Endothelial cell of umbilical vein (primary cell): ENCODE measurements at regions not wholly inside any gene's neighbourhood (a gene's known extent, or its start where the extent isn't known, plus 50 kb on each side); places are given as distances from the start of the nearest gene placed in this dataset.

Source experiments
- CTCF ChIP-seq, 2 donors: IDR thresholded peaks; 1 replicate in 1 of 2; 2 replicates in 1 of 2; pipeline ENCODE4 v1.5.1; 2011; ENCODE audit warnings: low read length in 2 of 2, mild to moderate bottlenecking in 2 of 2, moderate library complexity in 2 of 2, control low read depth in 1 of 2, inconsistent platforms in 1 of 2, low read depth in 1 of 2; ENCODE audit not compliant: insufficient read depth in 1 of 2; ENCODE audit errors: extremely low read depth in 1 of 2
- EZH2 ChIP-seq: IDR thresholded peaks from 2 replicates; pipeline ENCODE4 v1.6.1; 2012; ENCODE audit warnings: borderline replicate concordance, low read depth, mild to moderate bottlenecking, moderate library complexity, low read length, inconsistent platforms; ENCODE audit not compliant: severe bottlenecking
- FOS ChIP-seq: IDR thresholded peaks from 2 replicates; pipeline ENCODE4 v1.6.1; 2011; ENCODE audit warnings: mild to moderate bottlenecking, low read length, moderate library complexity, borderline replicate concordance; ENCODE audit not compliant: insufficient read depth
- GATA2 ChIP-seq: IDR thresholded peaks from 2 replicates; pipeline ENCODE4 v1.7.0; 2011; ENCODE audit warnings: low read depth, mild to moderate bottlenecking, moderate library complexity, mixed read lengths, low read length; ENCODE audit not compliant: insufficient read length, insufficient read depth
- JUN ChIP-seq: IDR thresholded peaks from 2 replicates; pipeline ENCODE4 v1.6.1; 2011; ENCODE audit warnings: borderline replicate concordance, low read depth; ENCODE audit not compliant: insufficient read length, insufficient read depth
- MAX ChIP-seq: IDR thresholded peaks from 2 replicates; pipeline ENCODE4 v1.6.1; 2011; ENCODE audit not compliant: insufficient read depth, insufficient read length
- MYC ChIP-seq: IDR thresholded peaks from one replicate; pipeline ENCODE4 v1.6.1; 2011; ENCODE audit warnings: mild to moderate bottlenecking, low read depth, low read length
- POLR2A ChIP-seq: IDR thresholded peaks from 2 replicates; pipeline ENCODE4 v1.6.1; 2012; ENCODE audit warnings: low read depth, mild to moderate bottlenecking, control low read depth, low read length
- POLR2AphosphoS5 ChIP-seq: IDR thresholded peaks from 2 replicates; pipeline ENCODE4 v1.6.1; 2012; ENCODE audit warnings: low read depth, mild to moderate bottlenecking, control low read depth, low read length, moderate library complexity; ENCODE audit not compliant: insufficient read depth

- TF ChIP-seq POLR2AphosphoS5 (no peak), CTCF (IDR thresholded peaks at IDR 0.05; ENCODE audit: extremely low read depth in 1 of 2, insufficient read depth in 1 of 2, low read depth in 1 of 2, low read length in 2 of 2) (no peak), EZH2 (no peak), GATA2 (no peak), POLR2A (no peak), JUN (no peak), MAX (no peak), FOS (no peak), MYC (no peak)
These were observed 364.5 kb downstream of the IRS1 start for GRCh38 chr2:226435146-226435545.
